Activated CD8-positive, alpha-beta T cell treated with anti-CD3 and anti-CD28 coated beads, Interleukin-2, amount 10 ng/mL, durations not matched to agents 7 days and 5 days (primary cell): ENCODE measurements at regions not wholly inside any gene's neighbourhood (a gene's known extent, or its start where the extent isn't known, plus 50 kb on each side); places are given as distances from the start of the nearest gene placed in this dataset.

ENCODE experiments used
- ATAC-seq: fragments of 150-1000 bp; cut with Tn5 transposase; one replicate; pipeline ENCODE4 v1.10.0; 2021; ENCODE audit warnings: moderate library complexity
- CTCF ChIA-PET: fragments of 350-600 bp; sonication (Branson Sonifier 250); formaldehyde crosslinking; loops from one replicate; lab custom pipeline; 2021; ENCODE audit warnings: antibody characterized with exemption; lab: Charles Lee
- POLR2A ChIA-PET: fragments of 350-600 bp; sonication (Branson Sonifier 250); formaldehyde crosslinking; loops from one replicate; lab custom pipeline; 2021; ENCODE audit warnings: antibody characterized with exemption; lab: Charles Lee
- DNase-seq: peaks from one replicate; pipeline ENCODE4 v3.0.0-alpha.2; 2020
- H3K27ac Mint-ChIP-seq: one replicate; pipeline ENCODE4 v1.8.0; 2021; ENCODE audit warnings: mild to moderate bottlenecking, mixed read lengths
- H3K27me3 Mint-ChIP-seq: one replicate; pipeline ENCODE4 v1.8.0; 2021; ENCODE audit warnings: low read depth, mixed read lengths
- H3K36me3 Mint-ChIP-seq: one replicate; pipeline ENCODE4 v1.8.0; 2021; ENCODE audit warnings: low read depth, mixed read lengths
- H3K4me1 Mint-ChIP-seq: one replicate; pipeline ENCODE4 v1.8.0; 2021; ENCODE audit warnings: low read depth, mixed read lengths
- H3K4me3 Mint-ChIP-seq: one replicate; pipeline ENCODE4 v1.8.0; 2021; ENCODE audit warnings: mild to moderate bottlenecking, mixed read lengths
- H3K9me3 Mint-ChIP-seq: one replicate; pipeline ENCODE4 v1.8.0; 2022; ENCODE audit warnings: mixed read lengths; ENCODE audit not compliant: insufficient read depth

GRCh38 chr4:33060674-33061542 is 2340.7 kb downstream of the PCDH7 start:
- H3K27me3 Mint-ChIP-seq, result no peaks in the 10 kb centered on the region
- ChIA-PET POLR2A (no interaction called here), CTCF (no interaction called here)
- no peaks in the 10 kb centered on the region for H3K36me3 Mint-ChIP-seq
- no peak overlapping the region for H3K4me3 Mint-ChIP-seq
- DNase-seq (no peak), ATAC-seq (no peak)
- H3K9me3 Mint-ChIP-seq, result no peaks in the 10 kb centered on the region
- no peaks in the 10 kb centered on the region for H3K4me1 Mint-ChIP-seq
- H3K27ac Mint-ChIP-seq, result no peak overlapping the region

- no peaks in the 10 kb centered on the region for H3K4me1 Mint-ChIP-seq
- no peak overlapping the region for H3K4me3 Mint-ChIP-seq
- ChIA-PET POLR2A (no interaction called here), CTCF (no interaction called here)
- H3K9me3 Mint-ChIP-seq, result no peaks in the 10 kb centered on the region
- no peak for DNase-seq
- no peak overlapping the region for H3K27ac Mint-ChIP-seq
- no peaks in the 10 kb centered on the region for H3K27me3 Mint-ChIP-seq
- no peaks in the 10 kb centered on the region for H3K36me3 Mint-ChIP-seq
- ATAC-seq, result no peak
These were observed 2341.6 kb downstream of the PCDH7 start for GRCh38 chr4:33061727-33062126.

GRCh38 chr4:33062155-33062806 is 2342.1 kb downstream of the PCDH7 start:
- H3K4me1 Mint-ChIP-seq, result no peaks in the 10 kb centered on the region
- DNase-seq (no peak), ATAC-seq (no peak)
- no peaks in the 10 kb centered on the region for H3K36me3 Mint-ChIP-seq
- H3K4me3 Mint-ChIP-seq, result no peak overlapping the region
- H3K27me3 Mint-ChIP-seq, result no peaks in the 10 kb centered on the region
- ChIA-PET CTCF (no interaction called here), POLR2A (no interaction called here)
- no peaks in the 10 kb centered on the region for H3K9me3 Mint-ChIP-seq
- no peak overlapping the region for H3K27ac Mint-ChIP-seq

- Mint-ChIP-seq H3K4me3 (no peak overlapping the region), H3K4me1 (no peaks in the 10 kb centered on the region), H3K27me3 (no peaks in the 10 kb centered on the region), H3K9me3 (no peaks in the 10 kb centered on the region), H3K36me3 (no peaks in the 10 kb centered on the region), H3K27ac (no peak overlapping the region)
- no peak for ATAC-seq
- ChIA-PET CTCF (no interaction called here), POLR2A (no interaction called here)
- DNase-seq, result no peak
These were observed 2343.1 kb downstream of the PCDH7 start for GRCh38 chr4:33063241-33063640.

- H3K27ac Mint-ChIP-seq, result no peak overlapping the region
- POLR2A ChIA-PET, result no interaction called here
- H3K9me3 Mint-ChIP-seq, result peaks cover 3% of the 10 kb centered on the region
- CTCF ChIA-PET, result no interaction called here
- no peaks in the 10 kb centered on the region for H3K27me3 Mint-ChIP-seq
- H3K36me3 Mint-ChIP-seq, result no peaks in the 10 kb centered on the region
- ATAC-seq (no peak), DNase-seq (no peak)
- no peaks in the 10 kb centered on the region for H3K4me1 Mint-ChIP-seq
- H3K4me3 Mint-ChIP-seq, result no peak overlapping the region
These were observed 2344.1 kb downstream of the PCDH7 start for GRCh38 chr4:33064238-33064637.

GRCh38 chr4:33065749-33066148 is 2345.6 kb downstream of the PCDH7 start:
- POLR2A ChIA-PET, result no interaction called here
- no peaks in the 10 kb centered on the region for H3K4me1 Mint-ChIP-seq
- no peak overlapping the region for H3K27ac Mint-ChIP-seq
- no peaks in the 10 kb centered on the region for H3K36me3 Mint-ChIP-seq
- H3K9me3 Mint-ChIP-seq, result peaks cover 7% of the 10 kb centered on the region
- ATAC-seq, result no peak
- CTCF ChIA-PET, result no interaction called here
- H3K27me3 Mint-ChIP-seq, result no peaks in the 10 kb centered on the region
- DNase-seq, result no peak
- H3K4me3 Mint-ChIP-seq, result no peak overlapping the region

- POLR2A ChIA-PET, result no interaction called here
- Mint-ChIP-seq H3K4me1 (no peaks in the 10 kb centered on the region), H3K27me3 (no peaks in the 10 kb centered on the region), H3K36me3 (no peaks in the 10 kb centered on the region), H3K9me3 (peaks cover 12% of the 10 kb centered on the region), H3K27ac (no peak overlapping the region), H3K4me3 (no peak overlapping the region)
- CTCF ChIA-PET, result no interaction called here
- ATAC-seq (no peak), DNase-seq (no peak)
These were observed 2347.1 kb downstream of the PCDH7 start for GRCh38 chr4:33067221-33067620.

- Mint-ChIP-seq H3K4me3 (no peak overlapping the region), H3K36me3 (no peaks in the 10 kb centered on the region)
These were observed 2348.4 kb downstream of the PCDH7 start for GRCh38 chr4:33068539-33068938.

GRCh38 chr4:33071535-33071934 is 2351.4 kb downstream of the PCDH7 start:
- DNase-seq (no peak), ATAC-seq (no peak)
- no peaks in the 10 kb centered on the region for H3K27me3 Mint-ChIP-seq
- H3K27ac Mint-ChIP-seq, result no peak overlapping the region
- H3K9me3 Mint-ChIP-seq, result peaks cover 16% of the 10 kb centered on the region
- H3K4me3 Mint-ChIP-seq, result no peak overlapping the region
- POLR2A ChIA-PET, result no interaction called here
- H3K4me1 Mint-ChIP-seq, result no peaks in the 10 kb centered on the region
- CTCF ChIA-PET, result no interaction called here
- no peaks in the 10 kb centered on the region for H3K36me3 Mint-ChIP-seq

More at GRCh38 chr4:33068539-33068938, 2348.4 kb downstream of the PCDH7 start:
- DNase-seq (no peak), ATAC-seq (no peak)
- CTCF ChIA-PET, result no interaction called here
- Mint-ChIP-seq H3K27ac (no peak overlapping the region), H3K4me1 (no peaks in the 10 kb centered on the region), H3K9me3 (peaks cover 16% of the 10 kb centered on the region), H3K27me3 (no peaks in the 10 kb centered on the region)
- POLR2A ChIA-PET, result no interaction called here

GRCh38 chr4:33072298-33073089 is 2352.3 kb downstream of the PCDH7 start:
- Mint-ChIP-seq H3K4me1 (no peaks in the 10 kb centered on the region), H3K9me3 (peaks cover 16% of the 10 kb centered on the region), H3K4me3 (no peak overlapping the region), H3K27ac (no peak overlapping the region), H3K27me3 (no peaks in the 10 kb centered on the region), H3K36me3 (no peaks in the 10 kb centered on the region)
- ATAC-seq, result no peak
- ChIA-PET CTCF (no interaction called here), POLR2A (no interaction called here)
- DNase-seq, result no peak

GRCh38 chr4:33073811-33074210 is 2353.6 kb downstream of the PCDH7 start:
- Mint-ChIP-seq H3K36me3 (no peaks in the 10 kb centered on the region), H3K4me3 (no peak overlapping the region), H3K27me3 (no peaks in the 10 kb centered on the region), H3K27ac (no peak overlapping the region), H3K9me3 (peaks cover 16% of the 10 kb centered on the region), H3K4me1 (no peaks in the 10 kb centered on the region)
- no peak for DNase-seq
- ChIA-PET CTCF (no interaction called here), POLR2A (no interaction called here)
- ATAC-seq, result no peak

- ChIA-PET POLR2A (no interaction called here), CTCF (no interaction called here)
- no peak overlapping the region for H3K4me3 Mint-ChIP-seq
- DNase-seq (no peak), ATAC-seq (no peak)
- no peaks in the 10 kb centered on the region for H3K27me3 Mint-ChIP-seq
- H3K9me3 Mint-ChIP-seq, result peaks cover 3% of the 10 kb centered on the region
- H3K27ac Mint-ChIP-seq, result no peak overlapping the region
- H3K4me1 Mint-ChIP-seq, result no peaks in the 10 kb centered on the region
- H3K36me3 Mint-ChIP-seq, result no peaks in the 10 kb centered on the region
These were observed 2358.0 kb downstream of the PCDH7 start for GRCh38 chr4:33078145-33078544.
